PC-9 (cell line): ENCODE measurements at regions not wholly inside any gene's neighbourhood (a gene's known extent, or its start where the extent isn't known, plus 50 kb on each side); places are given as distances from the start of the nearest gene placed in this dataset.

ENCODE experiments used
- BruUV-seq: library from RNA; stranded (reverse); fragments of 400-500 nt; replicated peaks from 2 replicates; lab custom pipeline; 2021; lab: Mats Ljungman, UMichigan
- CTCF ChIA-PET: fragments of 300-600 bp; sonication (Branson Sonifier 250); formaldehyde crosslinking; loops from one replicate; lab custom pipeline; 2022; ENCODE audit warnings: antibody characterized with exemption; lab: Charles Lee
- POLR2A ChIA-PET: fragments of 300-600 bp; sonication (Branson Sonifier 250); formaldehyde crosslinking; loops from one replicate; lab custom pipeline; 2022; ENCODE audit warnings: antibody characterized with exemption; ENCODE audit not compliant: unreplicated experiment; lab: Charles Lee
- DNase-seq, 2 experiments: peaks; one replicate each; pipeline versions ENCODE4 v3.0.0 to v3.0.0-alpha.2; 2015 to 2022; ENCODE audit warnings: mixed read lengths in 1 of 2
- H2AFZ ChIP-seq: fragments of 200-600 bp; sonication (generic); 2 replicates; pipeline ENCODE4 v1.8.1; 2017; ENCODE audit warnings: antibody characterized with exemption
- H3F3A ChIP-seq: fragments of 200-600 bp; sonication (generic); 2 replicates; pipeline ENCODE4 v1.8.1; 2017; ENCODE audit warnings: antibody characterized with exemption, mild to moderate bottlenecking, low read depth; ENCODE audit not compliant: insufficient read depth
- H3K27ac ChIP-seq: fragments of 200-600 bp; sonication (generic); 2 replicates; pipeline ENCODE4 v1.6.1; 2016; ENCODE audit warnings: mixed run types
- H3K27me3 ChIP-seq: fragments of 200-600 bp; sonication (generic); 2 replicates; pipeline ENCODE4 v1.6.1; 2016; ENCODE audit warnings: low read depth, mixed run types; ENCODE audit not compliant: insufficient read depth
- H3K36me3 ChIP-seq: fragments of 200-600 bp; sonication (generic); 2 replicates; pipeline ENCODE4 v1.6.1; 2016; ENCODE audit warnings: low read depth, mixed run types
- H3K4me1 ChIP-seq: fragments of 200-600 bp; sonication (generic); replicated peaks from 2 replicates; pipeline ENCODE4 v1.6.1; 2016; ENCODE audit warnings: mixed run types; ENCODE audit not compliant: insufficient read depth
- H3K4me2 ChIP-seq: fragments of 200-600 bp; sonication (generic); 2 replicates; pipeline ENCODE4 v1.6.1; 2017; ENCODE audit warnings: mixed run types
- H3K4me3 ChIP-seq: fragments of 200-600 bp; sonication (generic); 2 replicates; pipeline ENCODE4 v1.6.1; 2016; ENCODE audit warnings: mixed run types
- H3K79me2 ChIP-seq: fragments of 200-600 bp; sonication (generic); 2 replicates; pipeline ENCODE4 v1.6.1; 2017; ENCODE audit warnings: low read depth, mixed run types
- H3K9me2 ChIP-seq: fragments of 200-600 bp; sonication (generic); 2 replicates; pipeline ENCODE4 v1.8.1; 2017; ENCODE audit warnings: mild to moderate bottlenecking; ENCODE audit not compliant: insufficient read depth
- H3K9me3 ChIP-seq: fragments of 200-600 bp; sonication (generic); 2 replicates; pipeline ENCODE4 v1.8.1; 2016; ENCODE audit warnings: low read depth; ENCODE audit not compliant: insufficient read depth
- H4K20me1 ChIP-seq: fragments of 200-600 bp; sonication (generic); 2 replicates; pipeline ENCODE4 v1.8.1; 2017; ENCODE audit not compliant: insufficient read depth
- EZH2 ChIP-seq: fragments of 200-600 bp; sonication (generic); IDR thresholded peaks from 2 replicates; pipeline ENCODE4 v1.8.0; 2017; ENCODE audit warnings: antibody characterized with exemption, low read depth
- intact Hi-C: fragments of 100-400 bp; cut with micrococcal nuclease; formaldehyde crosslinking; loops from one replicate; pipeline ENCODE4 v1.10.0; 2022; ENCODE audit not compliant: unreplicated experiment
- TF ChIP-seq, protein P1 (sequence below): fragments of 200-600 bp; sonication (generic); conservative IDR thresholded peaks from 2 replicates; pipeline ENCODE4 v1.6.1; 2017; ENCODE audit warnings: mixed run types, antibody characterized with exemption, mild to moderate bottlenecking, moderate library complexity

DNA sequence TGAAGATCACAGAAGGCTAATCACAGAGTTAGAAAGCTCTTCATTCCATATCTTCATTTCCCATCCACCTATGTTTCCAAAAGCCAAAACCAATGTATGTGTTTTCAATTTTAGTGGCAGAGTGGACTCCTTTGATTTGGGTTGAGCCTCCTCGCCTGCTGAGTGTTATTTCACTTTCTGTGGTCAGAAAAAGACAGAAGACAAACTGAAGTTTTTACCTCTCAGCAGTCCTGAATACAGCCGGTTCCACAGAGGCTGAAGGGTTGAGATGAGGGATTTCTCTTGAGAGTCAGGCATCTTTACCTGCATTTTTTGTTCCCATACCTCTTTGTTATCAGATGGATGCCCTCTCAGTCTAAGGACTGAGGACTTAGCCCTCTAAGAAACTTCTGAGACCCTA is 659.6 kb downstream of the CCSER2 start:
- no peak for TF ChIP-seq EZH2
- TF ChIP-seq, protein P1, sequence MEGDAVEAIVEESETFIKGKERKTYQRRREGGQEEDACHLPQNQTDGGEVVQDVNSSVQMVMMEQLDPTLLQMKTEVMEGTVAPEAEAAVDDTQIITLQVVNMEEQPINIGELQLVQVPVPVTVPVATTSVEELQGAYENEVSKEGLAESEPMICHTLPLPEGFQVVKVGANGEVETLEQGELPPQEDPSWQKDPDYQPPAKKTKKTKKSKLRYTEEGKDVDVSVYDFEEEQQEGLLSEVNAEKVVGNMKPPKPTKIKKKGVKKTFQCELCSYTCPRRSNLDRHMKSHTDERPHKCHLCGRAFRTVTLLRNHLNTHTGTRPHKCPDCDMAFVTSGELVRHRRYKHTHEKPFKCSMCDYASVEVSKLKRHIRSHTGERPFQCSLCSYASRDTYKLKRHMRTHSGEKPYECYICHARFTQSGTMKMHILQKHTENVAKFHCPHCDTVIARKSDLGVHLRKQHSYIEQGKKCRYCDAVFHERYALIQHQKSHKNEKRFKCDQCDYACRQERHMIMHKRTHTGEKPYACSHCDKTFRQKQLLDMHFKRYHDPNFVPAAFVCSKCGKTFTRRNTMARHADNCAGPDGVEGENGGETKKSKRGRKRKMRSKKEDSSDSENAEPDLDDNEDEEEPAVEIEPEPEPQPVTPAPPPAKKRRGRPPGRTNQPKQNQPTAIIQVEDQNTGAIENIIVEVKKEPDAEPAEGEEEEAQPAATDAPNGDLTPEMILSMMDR: no peak
- Histone ChIP-seq H3F3A (no peaks in the 10 kb centered on the region), H3K4me1 (no peaks in the 10 kb centered on the region), H3K4me3 (no peak overlapping the region), H3K27ac (no peak overlapping the region), H3K4me2 (no peak overlapping the region), H3K27me3 (no peaks in the 10 kb centered on the region), H3K9me3 (no peaks in the 10 kb centered on the region), H4K20me1 (no peaks in the 10 kb centered on the region), H3K36me3 (no peaks in the 10 kb centered on the region), H2AFZ (no peak overlapping the region), H3K79me2 (no peaks in the 10 kb centered on the region), H3K9me2 (no peaks in the 10 kb centered on the region)
- ChIA-PET POLR2A (no interaction called here), CTCF (no interaction called here)
- intact Hi-C loops: no loop called here
- no peak for DNase-seq
- no TSS peak for BruUV-seq

DNA sequence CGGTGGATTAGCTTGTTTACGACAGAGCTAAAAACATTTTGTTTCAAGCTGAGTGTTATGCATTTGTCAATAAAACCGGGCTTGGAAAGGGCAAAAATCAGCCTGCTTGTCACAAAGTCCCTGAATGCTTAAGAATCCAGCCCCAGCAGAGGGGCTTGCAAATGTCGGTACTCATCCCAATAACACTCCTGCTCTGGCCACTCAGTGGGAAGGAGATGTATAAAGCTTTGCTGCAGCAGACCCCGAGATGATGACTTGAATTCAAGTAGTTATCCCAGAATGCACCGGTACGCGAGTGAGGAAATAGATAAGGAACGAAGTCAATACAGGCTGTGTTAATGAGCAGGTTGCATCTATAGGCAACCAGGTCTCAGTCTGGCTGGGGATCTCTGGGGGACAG is 662.3 kb downstream of the CCSER2 start:
- H3K4me3 ChIP-seq: no peak overlapping the region
- H3K9me2 ChIP-seq: no peaks in the 10 kb centered on the region
- no peak overlapping the region for H2AFZ ChIP-seq
- no peak overlapping the region for H3K4me2 ChIP-seq
- BruUV-seq: no TSS peak
- H3K79me2 ChIP-seq: no peaks in the 10 kb centered on the region
- H3K36me3 ChIP-seq: no peaks in the 10 kb centered on the region
- no peak for TF ChIP-seq EZH2
- TF ChIP-seq, protein P1: no peak
- ChIA-PET POLR2A (no interaction called here), CTCF (no interaction called here)
- H3F3A ChIP-seq: no peaks in the 10 kb centered on the region
- intact Hi-C loops: no loop called here
- H3K9me3 ChIP-seq: no peaks in the 10 kb centered on the region
- no peaks in the 10 kb centered on the region for H3K27me3 ChIP-seq
- no peaks in the 10 kb centered on the region for H3K4me1 ChIP-seq
- no peaks in the 10 kb centered on the region for H4K20me1 ChIP-seq
- DNase-seq: no peak
- no peak overlapping the region for H3K27ac ChIP-seq

DNA sequence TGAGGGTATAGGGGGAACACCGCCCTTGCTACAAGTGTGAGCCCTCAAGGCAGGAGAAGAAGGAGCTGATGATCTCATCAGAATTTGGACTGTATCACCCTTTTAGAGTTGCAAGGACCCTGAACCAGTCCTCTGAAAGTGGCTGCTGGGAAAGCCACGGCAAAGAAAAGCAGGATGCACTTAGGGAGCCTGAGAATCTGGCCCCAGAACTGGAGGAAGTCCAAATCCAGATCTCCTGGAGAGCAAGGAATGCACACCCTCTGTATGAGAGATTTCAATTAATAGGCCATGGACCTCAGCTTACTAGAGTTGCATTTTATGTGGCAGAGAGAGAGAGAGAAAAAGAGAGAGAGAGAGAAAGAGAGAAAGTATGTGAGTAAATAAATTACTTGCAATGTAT is 662.9 kb downstream of the CCSER2 start:
- no peaks in the 10 kb centered on the region for H3K9me2 ChIP-seq
- no peaks in the 10 kb centered on the region for H3K9me3 ChIP-seq
- TF ChIP-seq, protein P1: no peak
- TF ChIP-seq EZH2: no peak
- no peaks in the 10 kb centered on the region for H4K20me1 ChIP-seq
- no peaks in the 10 kb centered on the region for H3K4me1 ChIP-seq
- intact Hi-C loops: no loop called here
- no peak overlapping the region for H2AFZ ChIP-seq
- BruUV-seq: no TSS peak
- H3K36me3 ChIP-seq: no peaks in the 10 kb centered on the region
- DNase-seq: no peak
- POLR2A ChIA-PET: no interaction called here
- H3K4me2 ChIP-seq: no peak overlapping the region
- no peak overlapping the region for H3K4me3 ChIP-seq
- no peaks in the 10 kb centered on the region for H3F3A ChIP-seq
- no peaks in the 10 kb centered on the region for H3K27me3 ChIP-seq
- H3K27ac ChIP-seq: no peak overlapping the region
- CTCF ChIA-PET: no interaction called here
- no peaks in the 10 kb centered on the region for H3K79me2 ChIP-seq
